Glutamatergic neuron (in vitro differentiated cells): ENCODE measurements at regions not wholly inside any gene's neighbourhood (a gene's known extent, or its start where the extent isn't known, plus 50 kb on each side); places are given as distances from the start of the nearest gene placed in this dataset.

ENCODE experiments used
- DNase-seq: peaks from one replicate; pipeline ENCODE4 v3.0.0; 2022
- H3K27ac Mint-ChIP-seq: one replicate; pipeline ENCODE4 v1.8.0; 2020; ENCODE audit warnings: mild to moderate bottlenecking, mixed read lengths, inconsistent platforms; ENCODE audit not compliant: unreplicated experiment
- H3K27me3 Mint-ChIP-seq: one replicate; pipeline ENCODE4 v1.8.0; 2020; ENCODE audit warnings: mild to moderate bottlenecking, moderate library complexity, mixed read lengths, inconsistent platforms; ENCODE audit not compliant: unreplicated experiment
- H3K36me3 Mint-ChIP-seq: one replicate; pipeline ENCODE4 v1.8.0; 2020; ENCODE audit warnings: mild to moderate bottlenecking, mixed read lengths, inconsistent platforms; ENCODE audit not compliant: unreplicated experiment
- H3K4me1 Mint-ChIP-seq: one replicate; pipeline ENCODE4 v1.8.0; 2020; ENCODE audit warnings: mild to moderate bottlenecking, low read depth, mixed read lengths, inconsistent platforms; ENCODE audit not compliant: unreplicated experiment
- H3K4me3 Mint-ChIP-seq: one replicate; pipeline ENCODE4 v1.8.0; 2020; ENCODE audit warnings: mild to moderate bottlenecking, mixed read lengths, inconsistent platforms; ENCODE audit not compliant: unreplicated experiment
- H3K9me3 Mint-ChIP-seq: one replicate; pipeline ENCODE4 v1.8.0; 2020; ENCODE audit warnings: mild to moderate bottlenecking, moderate library complexity, mixed read lengths, inconsistent platforms; ENCODE audit not compliant: unreplicated experiment
- CTCF ChIP-seq: fragments of 200-600 bp; sonication (generic); IDR thresholded peaks from one replicate; pipeline ENCODE4 v1.5.0; 2021; ENCODE audit not compliant: partially characterized antibody, unreplicated experiment

GRCh38 chr6:1054653-1055014 lies 257.3 kb upstream of the FOXQ1 start:
- H3K36me3 Mint-ChIP-seq: no peaks in the 10 kb centered on the region
- H3K27me3 Mint-ChIP-seq: no peaks in the 10 kb centered on the region

GRCh38 chr6:1053586-1053985 lies 258.3 kb upstream of the FOXQ1 start:
- Mint-ChIP-seq H3K9me3 (peaks cover 2% of the 10 kb centered on the region), H3K27me3 (no peaks in the 10 kb centered on the region), H3K27ac (no peak overlapping the region), H3K4me1 (no peaks in the 10 kb centered on the region), H3K4me3 (no peak overlapping the region), H3K36me3 (no peaks in the 10 kb centered on the region)
- TF ChIP-seq CTCF: no peak
- DNase-seq: no peak

More at GRCh38 chr6:1054653-1055014, 257.3 kb upstream of the FOXQ1 start:
- TF ChIP-seq CTCF: no peak
- DNase-seq: no peak
- Mint-ChIP-seq H3K4me1 (no peaks in the 10 kb centered on the region), H3K27ac (no peak overlapping the region), H3K4me3 (no peak overlapping the region), H3K9me3 (peaks cover 3% of the 10 kb centered on the region)

- H3K36me3 Mint-ChIP-seq: no peaks in the 10 kb centered on the region
- no peak overlapping the region for H3K27ac Mint-ChIP-seq
- no peak overlapping the region for H3K4me3 Mint-ChIP-seq
- TF ChIP-seq CTCF: no peak
- no peaks in the 10 kb centered on the region for H3K4me1 Mint-ChIP-seq
- H3K27me3 Mint-ChIP-seq: no peaks in the 10 kb centered on the region
- no peak for DNase-seq
- peaks cover 2% of the 10 kb centered on the region for H3K9me3 Mint-ChIP-seq
Observed at GRCh38 chr6:1052262-1052661, 259.6 kb upstream of the FOXQ1 start.

- Mint-ChIP-seq H3K27ac (no peak overlapping the region), H3K4me1 (no peaks in the 10 kb centered on the region), H3K27me3 (no peaks in the 10 kb centered on the region), H3K36me3 (no peaks in the 10 kb centered on the region), H3K9me3 (peaks cover 2% of the 10 kb centered on the region), H3K4me3 (no peak overlapping the region)
- TF ChIP-seq CTCF: no peak
- DNase-seq: no peak
Observed at GRCh38 chr6:1049900-1050299, 262.0 kb upstream of the FOXQ1 start.

GRCh38 chr6:1049170-1049569 lies 262.7 kb upstream of the FOXQ1 start:
- peaks cover 2% of the 10 kb centered on the region for H3K9me3 Mint-ChIP-seq
- DNase-seq: no peak

More at GRCh38 chr6:1049170-1049569, 262.7 kb upstream of the FOXQ1 start:
- no peaks in the 10 kb centered on the region for H3K36me3 Mint-ChIP-seq
- H3K4me1 Mint-ChIP-seq: no peaks in the 10 kb centered on the region
- TF ChIP-seq CTCF: no peak
- no peak overlapping the region for H3K4me3 Mint-ChIP-seq
- no peak overlapping the region for H3K27ac Mint-ChIP-seq
- no peaks in the 10 kb centered on the region for H3K27me3 Mint-ChIP-seq
